Embryonic facial prominence (tissue), 1 donor: ENCODE measurements at regions not wholly inside any gene's neighbourhood (a gene's known extent, or its start where the extent isn't known, plus 50 kb on each side); places are given as distances from the start of the nearest gene placed in this dataset.
"Not testable (repeated sequence)": the region's sequence is repeated elsewhere in the genome, so short reads cannot be mapped to it uniquely, and the experiment has no call there.

Source experiments
- DNase-seq: peaks from one replicate; pipeline ENCODE4 v3.0.0-alpha.2; 2016; ENCODE audit errors: extremely low spot score

DNA sequence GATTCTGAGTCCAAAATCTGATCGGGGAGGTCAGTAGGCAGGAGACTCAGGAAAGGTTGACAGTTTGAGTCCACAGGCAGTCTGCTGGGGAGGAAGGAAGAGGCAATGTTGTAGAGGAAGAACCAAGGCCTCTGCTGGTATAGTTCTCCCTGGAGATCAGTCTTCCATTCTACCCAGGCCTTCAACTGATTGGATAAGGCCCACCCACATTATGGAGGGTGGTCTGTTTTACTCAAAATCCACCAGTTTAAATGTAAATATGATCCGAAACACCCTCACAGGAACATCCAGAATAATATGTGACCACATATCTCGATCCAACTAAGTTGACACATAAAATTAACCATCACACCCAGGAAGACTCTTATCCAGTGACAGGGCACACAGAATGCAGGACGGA, 425.3 kb upstream of the ZMIZ1 start:
- DNase-seq = no peak

- DNase-seq = no peak
Measured at GRCh38 chr10:78644550-78644949, 424.2 kb upstream of the ZMIZ1 start.

DNA sequence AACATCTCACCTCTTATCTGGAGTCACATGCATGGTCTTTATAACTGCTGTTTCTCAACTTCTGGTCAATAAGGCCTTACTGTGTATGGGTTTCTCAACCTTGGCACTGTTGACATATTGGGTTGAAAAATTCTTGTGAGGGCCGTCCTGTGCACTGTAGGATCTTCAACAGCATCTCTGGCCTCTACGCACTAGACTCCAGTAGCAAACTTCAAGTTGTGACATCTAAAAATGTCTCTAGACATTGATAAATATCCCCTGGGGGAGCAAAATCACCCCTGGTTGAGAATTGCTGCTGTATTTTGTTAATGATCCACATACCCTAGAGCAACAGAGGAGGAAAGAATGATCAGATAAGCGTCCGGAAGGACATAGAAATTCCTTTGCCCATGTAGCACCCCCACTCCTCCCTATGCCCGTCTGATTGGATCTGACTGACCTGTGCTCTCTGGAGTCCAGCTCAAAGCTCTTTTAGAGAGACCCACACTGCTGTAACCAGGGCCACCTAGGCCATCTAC, 423.5 kb upstream of the ZMIZ1 start:
- no peak for DNase-seq

- DNase-seq = no peak
Measured at GRCh38 chr10:78645975-78646374, 422.8 kb upstream of the ZMIZ1 start.

DNA sequence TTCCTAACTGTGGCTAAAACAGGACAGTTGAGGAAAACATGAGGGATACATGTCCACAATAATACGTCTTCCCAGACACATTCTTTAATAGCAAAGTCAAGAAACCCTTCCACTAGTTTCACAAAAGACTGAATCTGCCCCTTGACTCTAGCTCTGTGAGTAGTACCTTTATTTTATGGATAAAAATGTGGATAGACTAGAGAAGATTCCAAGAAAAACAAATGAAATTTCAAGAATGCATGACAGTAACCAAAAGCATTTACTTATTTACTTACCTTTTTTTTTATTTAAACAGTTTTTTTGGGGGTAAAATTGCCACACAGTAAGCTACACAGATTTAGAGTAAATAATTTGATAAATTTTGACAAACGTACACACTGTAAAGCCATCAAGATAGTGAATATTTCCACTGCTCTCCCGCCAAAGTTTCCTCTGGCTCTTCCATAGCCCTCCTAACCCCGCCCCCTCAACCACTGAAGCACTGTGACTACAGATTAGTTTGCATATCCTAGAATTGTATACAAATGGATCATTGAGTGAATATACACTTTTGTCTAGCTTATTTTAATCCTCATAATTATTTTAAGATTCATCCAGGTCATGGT, 420.4 kb upstream of the ZMIZ1 start:
- no peak for DNase-seq

- DNase-seq = no peak
Measured at GRCh38 chr10:78649429-78649828, 419.3 kb upstream of the ZMIZ1 start.

- no peak for DNase-seq
Measured at GRCh38 chr10:78650122-78650521, 418.6 kb upstream of the ZMIZ1 start.

DNA sequence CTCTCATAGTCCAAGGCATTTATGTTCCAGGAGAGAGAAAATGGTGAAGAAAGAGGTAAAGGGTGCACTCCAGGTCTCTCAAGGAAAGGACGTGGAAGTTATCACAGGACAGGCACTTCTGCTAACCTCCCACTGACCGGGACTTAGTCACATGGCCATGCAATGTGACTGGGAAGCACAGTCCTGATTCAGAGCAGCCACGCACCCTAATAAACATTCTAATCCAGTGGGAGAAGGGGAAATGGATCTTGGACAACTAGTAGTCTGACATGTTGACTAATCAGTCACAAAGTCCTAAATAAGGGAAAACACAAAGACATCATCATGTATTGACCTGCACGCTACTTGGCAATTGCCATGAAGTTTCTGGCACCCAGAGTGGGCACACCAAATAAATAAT, 417.5 kb upstream of the ZMIZ1 start:
- no peak for DNase-seq

DNA sequence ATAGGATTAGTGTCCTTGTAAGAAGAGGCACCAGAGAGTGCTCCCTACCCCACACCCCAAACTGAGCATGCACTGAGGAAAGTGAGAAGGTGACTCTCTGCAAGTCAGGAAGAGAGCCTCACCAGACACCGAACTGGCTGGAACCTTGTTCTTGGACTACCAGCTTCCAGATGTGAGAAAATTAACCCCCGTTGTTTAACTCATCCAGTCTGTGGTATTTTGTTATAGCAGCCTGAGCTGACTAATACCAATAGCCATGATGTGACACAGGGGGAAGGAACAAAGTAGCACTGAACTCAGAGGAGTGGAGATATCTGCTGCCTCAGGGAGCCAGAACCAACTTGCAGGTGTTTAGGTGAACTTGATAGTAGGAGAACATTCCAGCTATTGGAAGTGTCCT, 415.2 kb upstream of the ZMIZ1 start:
- no peak for DNase-seq

DNA sequence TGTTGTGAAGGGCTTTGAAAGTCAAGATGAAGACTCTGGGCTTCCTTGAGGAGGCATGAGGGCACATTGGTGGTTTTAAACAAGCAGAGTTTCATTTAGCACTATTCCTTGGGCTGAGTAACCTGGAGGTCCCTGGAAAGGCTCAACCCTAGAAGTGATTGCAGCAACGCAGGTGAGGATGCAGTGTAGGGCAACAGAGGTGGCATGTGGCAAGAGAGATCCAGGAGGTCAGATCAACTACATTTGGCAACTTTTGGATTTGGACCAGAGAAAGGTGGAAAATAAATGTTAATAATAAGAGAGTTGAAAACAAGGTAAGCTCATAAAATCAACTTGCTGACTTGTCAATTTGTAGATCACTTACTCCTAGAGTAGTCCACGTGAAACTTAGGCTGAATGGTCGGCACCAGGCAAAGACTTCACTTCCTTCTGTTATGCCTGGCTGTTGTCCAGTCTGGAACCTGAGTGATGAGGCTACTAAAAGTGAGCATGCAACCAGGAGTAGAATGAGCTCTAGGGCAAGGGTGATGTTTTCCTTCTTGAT, 414.6 kb upstream of the ZMIZ1 start:
- DNase-seq = no peak

DNA sequence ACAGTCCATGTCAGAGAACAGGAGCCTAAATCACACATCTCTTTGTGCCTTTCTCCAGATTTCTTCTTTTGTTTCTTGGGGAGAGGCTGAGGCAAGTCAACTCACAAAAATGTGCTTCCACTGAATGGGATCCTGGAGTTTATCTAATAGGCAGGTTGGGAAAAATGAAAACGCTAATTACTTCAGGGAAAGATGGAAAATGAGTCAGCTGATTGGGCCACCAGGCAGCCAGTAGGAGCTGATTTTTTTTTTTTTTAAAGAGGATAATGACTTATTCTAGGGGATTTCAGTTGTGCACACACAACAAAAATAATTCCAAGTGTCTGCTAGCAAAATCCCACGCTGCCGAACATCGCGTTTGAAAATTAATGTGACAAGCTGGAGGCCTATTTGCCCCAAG, 412.8 kb upstream of the ZMIZ1 start:
- no peak for DNase-seq

DNA sequence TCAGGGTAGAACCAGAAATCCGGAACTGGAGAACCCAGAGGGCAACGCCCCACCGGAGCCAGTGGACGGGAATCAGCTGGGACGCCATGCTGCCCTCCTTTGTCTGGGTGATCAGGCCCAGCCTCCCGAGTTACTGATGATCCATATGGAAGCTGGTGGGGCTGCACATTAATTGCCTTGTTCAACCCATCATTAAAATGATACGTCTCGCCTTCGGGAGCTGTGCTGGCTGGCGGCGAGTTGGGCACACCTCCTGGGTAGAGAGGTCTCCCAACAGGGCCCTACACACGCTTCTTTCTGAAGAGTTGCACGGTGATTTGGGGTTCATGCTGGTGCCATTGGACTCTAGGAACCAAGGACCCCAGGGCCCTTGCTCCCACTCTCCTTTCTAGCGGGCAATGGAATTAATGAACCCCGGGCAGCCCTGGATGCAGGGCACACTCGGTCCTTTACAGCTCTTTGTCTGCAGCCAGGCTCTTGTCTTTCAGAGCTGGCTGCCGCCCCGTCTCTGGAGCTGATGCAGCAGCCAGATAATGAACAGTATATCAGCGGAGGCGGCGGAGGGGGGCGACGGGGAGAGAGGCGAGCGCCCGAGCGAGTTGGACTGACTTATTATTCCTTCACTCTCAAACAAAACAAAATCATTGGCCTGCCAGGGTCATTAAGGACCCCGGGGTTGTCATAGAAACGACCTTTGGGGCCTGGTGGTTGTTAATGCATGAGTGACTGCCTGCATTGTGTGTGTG, 412.2 kb upstream of the ZMIZ1 start:
- DNase-seq = no peak

- DNase-seq = no peak
Measured at GRCh38 chr10:78657163-78657861, 411.5 kb upstream of the ZMIZ1 start.

GRCh38 chr10:78657862-78658165, 411.0 kb upstream of the ZMIZ1 start:
- no peak for DNase-seq

DNA sequence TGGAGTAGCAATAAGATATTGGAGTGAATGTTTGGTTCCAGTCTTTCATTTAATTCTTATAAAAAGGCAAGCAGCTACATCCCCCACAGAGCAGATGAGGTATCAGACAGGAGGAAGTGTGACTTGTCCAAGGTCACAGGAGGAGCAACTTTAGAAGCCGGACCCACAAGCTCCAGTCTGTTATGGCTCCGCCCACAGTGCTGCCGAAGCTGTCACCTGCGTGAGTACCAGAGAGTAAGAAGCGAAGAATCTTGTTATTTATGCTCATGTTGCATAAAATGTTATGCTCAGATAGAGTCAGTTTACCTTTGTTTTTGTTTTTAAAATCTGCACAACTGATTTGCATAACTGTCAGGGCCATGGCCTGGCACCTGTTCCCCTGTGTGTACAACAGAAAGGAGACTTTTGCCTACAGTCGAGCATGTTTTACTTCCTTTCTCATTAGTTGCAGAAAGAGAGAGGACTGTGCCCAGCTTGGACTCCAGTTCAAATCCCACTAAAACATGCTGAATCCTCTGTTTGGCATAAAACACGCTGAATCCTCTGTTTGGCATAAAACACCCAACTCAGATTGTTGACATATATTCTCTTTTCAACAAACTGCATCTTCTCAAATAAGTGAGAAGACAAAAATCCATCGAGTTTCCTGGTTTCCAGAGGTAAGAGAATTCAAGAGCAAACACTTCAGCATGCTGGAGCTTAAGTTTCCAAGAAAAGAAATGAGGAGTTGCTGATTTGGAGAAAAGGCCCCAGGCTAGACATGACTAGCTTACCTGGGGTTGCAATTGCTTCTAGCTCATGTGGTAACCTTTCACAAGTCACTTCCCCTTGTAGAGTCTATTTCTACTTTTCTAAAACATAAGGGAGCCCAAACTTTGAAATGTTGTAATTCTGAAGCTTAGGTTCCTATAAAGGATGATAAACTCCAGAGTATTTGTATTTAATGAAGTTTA, 409.8 kb upstream of the ZMIZ1 start:
- no peak for DNase-seq

DNA sequence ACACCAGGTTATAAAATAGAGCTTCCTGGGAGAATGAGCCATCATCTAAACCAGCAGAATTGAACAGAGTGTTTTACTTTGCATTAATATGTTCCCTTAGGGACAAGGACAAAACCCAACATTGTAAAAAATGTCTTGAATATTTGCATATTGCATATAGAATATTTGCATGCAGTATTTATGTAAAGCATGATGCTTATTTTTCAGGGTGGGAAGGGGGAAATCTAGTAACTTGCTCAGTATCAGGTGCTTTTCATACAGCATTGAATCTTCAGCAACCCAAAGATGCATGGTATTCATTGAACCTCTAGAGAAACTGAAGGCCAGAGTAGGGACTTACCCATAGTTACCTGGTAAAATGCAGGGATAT, 409.2 kb upstream of the ZMIZ1 start:
- DNase-seq = no peak

- DNase-seq = no peak
Measured at GRCh38 chr10:78660446-78661106, 408.2 kb upstream of the ZMIZ1 start.

GRCh38 chr10:78663721-78664120, 405.0 kb upstream of the ZMIZ1 start:
- DNase-seq = no peak

DNA sequence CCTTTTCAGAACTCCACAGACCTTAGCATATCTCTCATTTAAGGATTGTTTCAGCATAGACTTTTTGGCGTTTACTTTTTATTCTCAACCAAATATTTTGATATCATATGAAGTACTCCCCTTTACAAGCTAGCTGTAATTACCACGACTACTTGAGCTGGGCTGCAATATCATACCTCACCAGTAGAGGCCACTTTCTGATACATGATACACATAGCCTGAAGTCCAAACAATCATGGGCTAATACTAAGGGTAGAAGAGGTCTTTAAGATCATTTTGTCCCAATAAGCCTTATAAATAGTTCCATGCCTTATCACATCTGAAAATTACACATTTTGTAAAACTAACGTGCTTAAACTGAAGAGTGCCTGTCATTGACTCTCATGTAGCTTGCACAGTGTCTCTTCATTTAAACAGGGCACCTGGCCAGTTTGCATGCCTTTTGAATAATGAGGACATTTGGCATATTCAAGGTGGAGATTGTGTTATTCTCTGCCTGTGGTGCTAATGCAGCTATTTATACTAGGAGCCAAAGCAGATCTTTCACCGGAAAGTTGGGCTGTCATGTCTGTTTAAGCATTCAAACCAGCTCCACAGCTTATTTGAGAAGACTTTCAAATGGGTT, 403.7 kb upstream of the ZMIZ1 start:
- DNase-seq = no peak

DNA sequence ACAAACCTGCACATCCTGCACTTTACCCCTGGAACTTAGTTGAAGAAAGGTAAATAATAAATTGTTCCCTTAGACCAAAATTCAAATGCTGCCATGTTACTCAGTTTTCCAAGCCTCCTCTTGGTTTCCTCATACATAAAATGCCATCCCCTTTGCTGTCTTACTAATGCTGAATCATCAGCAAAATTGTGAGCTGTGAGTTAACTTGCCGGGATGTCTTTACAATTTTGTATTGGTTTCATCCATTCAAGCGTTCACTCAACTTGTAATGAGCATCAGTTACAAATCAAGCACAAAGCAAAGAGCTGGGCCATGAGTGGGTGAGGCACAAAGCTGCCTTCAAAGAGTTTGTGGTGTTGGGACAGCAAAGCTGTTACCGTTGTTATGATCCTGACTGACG, 395.8 kb upstream of the ZMIZ1 start:
- no peak for DNase-seq

DNA sequence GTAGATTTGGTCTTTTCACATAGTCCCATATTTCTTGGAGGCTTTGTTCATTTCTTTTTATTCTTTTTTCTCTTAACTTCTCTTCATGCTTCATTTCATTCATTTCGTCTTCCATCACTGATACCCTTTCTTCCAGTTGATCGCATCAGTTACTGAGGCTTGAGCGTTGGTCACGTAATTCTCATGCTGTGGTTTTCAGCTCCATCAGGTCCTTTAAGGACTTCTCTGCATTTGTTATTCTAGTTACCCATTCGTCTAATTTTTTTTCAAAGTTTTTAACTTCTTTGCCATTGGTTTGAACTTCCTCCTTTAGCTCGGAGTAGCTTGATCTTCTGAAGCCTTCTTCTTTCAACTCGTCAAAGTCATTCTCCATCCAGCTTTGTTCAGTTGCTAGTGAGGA, 387.6 kb upstream of the ZMIZ1 start:
- DNase-seq = not testable (repeated sequence)
